HepG2 (cell line): ENCODE measurements at regions not wholly inside any gene's neighbourhood (a gene's known extent, or its start where the extent isn't known, plus 50 kb on each side); places are given as distances from the start of the nearest gene placed in this dataset.

Source experiments
- CHD4 ChIP-seq: fragments of 200-600 bp; sonication (generic); IDR thresholded peaks from 2 replicates; pipeline ENCODE4 v1.7.0; 2017; ENCODE audit warnings: mild to moderate bottlenecking, low read length, borderline replicate concordance
- CTCF ChIP-seq: sonication (generic); formaldehyde crosslinking; IDR thresholded peaks from 2 replicates; pipeline ENCODE4 v1.5.0; 2020; ENCODE audit warnings: mild to moderate bottlenecking, missing genetic modification reagents, moderate library complexity
- FOXP1 ChIP-seq, 2 experiments: fragments of 450-650 bp in 1 of 2; IDR thresholded peaks; 2 replicates each; pipeline ENCODE4 v1.6.1; 2017 to 2018; ENCODE audit warnings: antibody characterized with exemption in 1 of 2
- GTF2F1 ChIP-seq: fragments of 150-350 bp; IDR thresholded peaks from 2 replicates; pipeline ENCODE4 v1.6.1; 2014; ENCODE audit warnings: low read length
- JUNB ChIP-seq: sonication (generic); formaldehyde crosslinking; IDR thresholded peaks from 2 replicates; pipeline ENCODE4 v1.8.0; 2022; ENCODE audit warnings: missing genetic modification reagents, mild to moderate bottlenecking, borderline replicate concordance
- MAFG ChIP-seq: sonication (generic); formaldehyde crosslinking; IDR thresholded peaks from 2 replicates; pipeline ENCODE4 v1.5.1; 2020; ENCODE audit warnings: mild to moderate bottlenecking, missing genetic modification reagents
- MXI1 ChIP-seq: IDR thresholded peaks from 3 replicates; pipeline ENCODE4 v1.6.1; 2012; ENCODE audit warnings: low read depth, low read length, inconsistent platforms, borderline replicate concordance
- PBX3 ChIP-seq: sonication (generic); formaldehyde crosslinking; IDR thresholded peaks from 2 replicates; pipeline ENCODE4 v1.8.1; 2023; ENCODE audit warnings: missing genetic modification reagents, inconsistent platforms, borderline replicate concordance
- POLR2A ChIP-seq, 2 experiments: IDR thresholded peaks; 2 replicates each; pipeline ENCODE4 v1.6.1; 2011; ENCODE audit warnings: low read depth in 2 of 2, low read length in 2 of 2, mild to moderate bottlenecking in 1 of 2, moderate library complexity in 1 of 2; ENCODE audit not compliant: insufficient read depth in 1 of 2
- POLR2AphosphoS2 ChIP-seq: IDR thresholded peaks from 2 replicates; pipeline ENCODE4 v1.6.1; 2011; ENCODE audit warnings: low read depth, low read length, improper control_type of control experiment
- TAF1 ChIP-seq: sonication (generic); formaldehyde crosslinking; IDR thresholded peaks from 2 replicates; pipeline ENCODE4 v1.4.0; 2020; ENCODE audit warnings: missing genetic modification reagents
- TF ChIP-seq, protein P1 (sequence below): sonication (generic); formaldehyde crosslinking; IDR thresholded peaks from 2 replicates; pipeline ENCODE4 v1.4.0; 2020; ENCODE audit warnings: mild to moderate bottlenecking, missing genetic modification reagents

GRCh38 chr3:94937980-94938379, 875.1 kb downstream of the NSUN3 start:
- TF ChIP-seq MXI1: no peak
- TF ChIP-seq CTCF (CRISPR knock-in tag): no peak
- no peak for TF ChIP-seq TAF1 (CRISPR knock-in tag)
- TF ChIP-seq CHD4: no peak
- TF ChIP-seq, protein P1, sequence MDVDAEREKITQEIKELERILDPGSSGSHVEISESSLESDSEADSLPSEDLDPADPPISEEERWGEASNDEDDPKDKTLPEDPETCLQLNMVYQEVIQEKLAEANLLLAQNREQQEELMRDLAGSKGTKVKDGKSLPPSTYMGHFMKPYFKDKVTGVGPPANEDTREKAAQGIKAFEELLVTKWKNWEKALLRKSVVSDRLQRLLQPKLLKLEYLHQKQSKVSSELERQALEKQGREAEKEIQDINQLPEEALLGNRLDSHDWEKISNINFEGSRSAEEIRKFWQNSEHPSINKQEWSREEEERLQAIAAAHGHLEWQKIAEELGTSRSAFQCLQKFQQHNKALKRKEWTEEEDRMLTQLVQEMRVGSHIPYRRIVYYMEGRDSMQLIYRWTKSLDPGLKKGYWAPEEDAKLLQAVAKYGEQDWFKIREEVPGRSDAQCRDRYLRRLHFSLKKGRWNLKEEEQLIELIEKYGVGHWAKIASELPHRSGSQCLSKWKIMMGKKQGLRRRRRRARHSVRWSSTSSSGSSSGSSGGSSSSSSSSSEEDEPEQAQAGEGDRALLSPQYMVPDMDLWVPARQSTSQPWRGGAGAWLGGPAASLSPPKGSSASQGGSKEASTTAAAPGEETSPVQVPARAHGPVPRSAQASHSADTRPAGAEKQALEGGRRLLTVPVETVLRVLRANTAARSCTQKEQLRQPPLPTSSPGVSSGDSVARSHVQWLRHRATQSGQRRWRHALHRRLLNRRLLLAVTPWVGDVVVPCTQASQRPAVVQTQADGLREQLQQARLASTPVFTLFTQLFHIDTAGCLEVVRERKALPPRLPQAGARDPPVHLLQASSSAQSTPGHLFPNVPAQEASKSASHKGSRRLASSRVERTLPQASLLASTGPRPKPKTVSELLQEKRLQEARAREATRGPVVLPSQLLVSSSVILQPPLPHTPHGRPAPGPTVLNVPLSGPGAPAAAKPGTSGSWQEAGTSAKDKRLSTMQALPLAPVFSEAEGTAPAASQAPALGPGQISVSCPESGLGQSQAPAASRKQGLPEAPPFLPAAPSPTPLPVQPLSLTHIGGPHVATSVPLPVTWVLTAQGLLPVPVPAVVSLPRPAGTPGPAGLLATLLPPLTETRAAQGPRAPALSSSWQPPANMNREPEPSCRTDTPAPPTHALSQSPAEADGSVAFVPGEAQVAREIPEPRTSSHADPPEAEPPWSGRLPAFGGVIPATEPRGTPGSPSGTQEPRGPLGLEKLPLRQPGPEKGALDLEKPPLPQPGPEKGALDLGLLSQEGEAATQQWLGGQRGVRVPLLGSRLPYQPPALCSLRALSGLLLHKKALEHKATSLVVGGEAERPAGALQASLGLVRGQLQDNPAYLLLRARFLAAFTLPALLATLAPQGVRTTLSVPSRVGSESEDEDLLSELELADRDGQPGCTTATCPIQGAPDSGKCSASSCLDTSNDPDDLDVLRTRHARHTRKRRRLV (CRISPR knock-in tag): no peak
- TF ChIP-seq MAFG (CRISPR knock-in tag): no peak
- no peak for TF ChIP-seq POLR2AphosphoS2
- no peak for TF ChIP-seq JUNB (CRISPR knock-in tag)
- no peak for TF ChIP-seq POLR2A (IDR thresholded peaks at IDR 0.05; ENCODE audit: insufficient read depth in 1 of 2, low read depth in 2 of 2, low read length in 2 of 2)
- TF ChIP-seq PBX3 (CRISPR knock-in tag): no peak
- TF ChIP-seq GTF2F1: no peak
- TF ChIP-seq FOXP1 (IDR thresholded peaks at IDR 0.05): no peak
- TF ChIP-seq FOXP1 (CRISPR knock-in tag; IDR thresholded peaks at IDR 0.05): no peak
